A549 (cell line): ENCODE measurements at regions not wholly inside any gene's neighbourhood (a gene's known extent, or its start where the extent isn't known, plus 50 kb on each side); places are given as distances from the start of the nearest gene placed in this dataset.

Experiments
- ATAC-seq, 2 experiments: fragments of 200-7000 bp in 1 of 2; fragments of >200 bp in 1 of 2; cut with Nextera tagmentation in 1 of 2; cut with Tn5 transposase in 1 of 2; 3 replicates each; pipeline versions ENCODE4 v1.8.0 to v1.9.1; 2018 to 2020; ENCODE audit warnings: mild to moderate bottlenecking in 1 of 2, moderate library complexity in 1 of 2
- CTCF ChIA-PET: fragments of 300-600 bp; sonication (Branson Sonifier 250); formaldehyde crosslinking; extraction: SDS; loops from one replicate; lab custom pipeline; 2021; ENCODE audit warnings: antibody characterized with exemption, inconsistent platforms; lab: Yijun Ruan, JAX
- POLR2A ChIA-PET: fragments of 350-600 bp; formaldehyde crosslinking; extraction: SDS; loops from one replicate; lab custom pipeline; 2021; ENCODE audit warnings: antibody characterized with exemption, inconsistent platforms; lab: Yijun Ruan, JAX
- DNase-seq, 2 experiments: peaks; one replicate each; pipeline versions ENCODE4 v3.0.0 to v3.0.0-alpha.2; 2011 to 2016; ENCODE audit warnings: low read depth in 1 of 2, low spot score in 1 of 2
- FAIRE-seq: peaks from 2 replicates; lab custom pipeline; 2011; peaks lifted over from hg19 to GRCh38; lab: Jason Lieb, UNC
- H3K27ac ChIP-seq, 2 experiments: fragments of >200 bp; sonication (Bioruptor Twin); formaldehyde crosslinking; 3 replicates each; pipeline ENCODE4 v1.5.1; 2016 to 2017
- H3K4me1 ChIP-seq: fragments of >200 bp; sonication (Bioruptor Twin); formaldehyde crosslinking; 3 replicates; pipeline ENCODE4 v1.6.1; 2016
- H3K4me2 ChIP-seq: fragments of >200 bp; sonication (Bioruptor Twin); formaldehyde crosslinking; 3 replicates; pipeline ENCODE4 v1.6.1; 2016
- H3K4me3 ChIP-seq: fragments of >200 bp; sonication (Bioruptor Twin); formaldehyde crosslinking; 3 replicates; pipeline ENCODE4 v1.5.1; 2016
- H3K9me3 ChIP-seq: fragments of >200 bp; sonication (Bioruptor Twin); formaldehyde crosslinking; 3 replicates; pipeline ENCODE4 v1.6.1; 2016
- BHLHE40 ChIP-seq: IDR thresholded peaks from 2 replicates; pipeline ENCODE4 v1.6.1; 2012; ENCODE audit warnings: low read depth, low read length, inconsistent platforms
- CBX8 ChIP-seq: fragments of 200-600 bp; sonication (generic); IDR thresholded peaks from 2 replicates; pipeline ENCODE4 v1.6.1; 2016
- CEBPB ChIP-seq, 2 experiments: fragments of >200 bp in 1 of 2; sonication (Bioruptor Twin) in 1 of 2; formaldehyde crosslinking in 1 of 2; IDR thresholded peaks; 2 replicates each; pipeline ENCODE4 v1.6.1; 2012 to 2016
- E2F6 ChIP-seq: IDR thresholded peaks from 2 replicates; pipeline ENCODE4 v1.6.1; 2012; ENCODE audit warnings: low read depth, borderline replicate concordance
- FOSL2 ChIP-seq, 2 experiments: fragments of 450-650 bp in 1 of 2; fragments of >200 bp in 1 of 2; sonication (Bioruptor Twin) in 1 of 2; formaldehyde crosslinking; IDR thresholded peaks; 2 replicates each; pipeline versions ENCODE4 v1.5.0 to v1.6.1; 2016 to 2020; ENCODE audit warnings: mild to moderate bottlenecking in 1 of 2, moderate library complexity in 1 of 2
- HEYL ChIP-seq: fragments of 250-450 bp; sonication (Bioruptor Pico); IDR thresholded peaks from 2 replicates; pipeline ENCODE4 v1.8.0; 2021; ENCODE audit warnings: mild to moderate bottlenecking, moderate library complexity
- HOXB13 ChIP-seq: fragments of 250-450 bp; sonication (Bioruptor Pico); IDR thresholded peaks from 2 replicates; pipeline ENCODE4 v1.5.0; 2020; ENCODE audit warnings: low read depth, mild to moderate bottlenecking, moderate library complexity
- HOXB5 ChIP-seq: fragments of 250-450 bp; sonication (Bioruptor Pico); IDR thresholded peaks from 2 replicates; pipeline ENCODE4 v1.5.0; 2020; ENCODE audit warnings: mild to moderate bottlenecking, moderate library complexity
- KDM5A ChIP-seq: fragments of 200-600 bp; sonication (generic); IDR thresholded peaks from 2 replicates; pipeline ENCODE4 v1.6.1; 2016; ENCODE audit warnings: antibody characterized with exemption, mild to moderate bottlenecking
- MAFK ChIP-seq: fragments of 450-650 bp; IDR thresholded peaks from 2 replicates; pipeline ENCODE4 v1.6.1; 2014; ENCODE audit not compliant: partially characterized antibody
- MAX ChIP-seq: IDR thresholded peaks from 2 replicates; pipeline ENCODE4 v1.6.1; 2012
- MYC ChIP-seq: IDR thresholded peaks from 2 replicates; pipeline ENCODE4 v1.6.1; 2012; ENCODE audit warnings: mild to moderate bottlenecking, inconsistent platforms, low read length, improper control_type of control experiment, borderline replicate concordance
- NPAS2 ChIP-seq: fragments of 250-450 bp; sonication (Bioruptor Pico); IDR thresholded peaks from 2 replicates; pipeline ENCODE4 v1.8.0; 2022; ENCODE audit warnings: mild to moderate bottlenecking, moderate library complexity, borderline replicate concordance
- PHF8 ChIP-seq: fragments of 200-600 bp; sonication (generic); IDR thresholded peaks from 2 replicates; pipeline ENCODE4 v1.6.1; 2016; ENCODE audit warnings: low read depth, mild to moderate bottlenecking, antibody characterized with exemption, moderate library complexity, borderline replicate concordance
- POLR2A ChIP-seq: IDR thresholded peaks from 2 replicates; pipeline ENCODE4 v1.6.1; 2012; ENCODE audit warnings: mild to moderate bottlenecking, low read length
- RAD21 ChIP-seq, 2 experiments: fragments of >200 bp in 1 of 2; sonication (Bioruptor Twin) in 1 of 2; formaldehyde crosslinking in 1 of 2; IDR thresholded peaks in 1 of 2; conservative IDR thresholded peaks in 1 of 2; 2 replicates in 1 of 2; 3 replicates in 1 of 2; pipeline ENCODE4 v1.6.1; 2012 to 2018; ENCODE audit warnings: inconsistent platforms in 1 of 2
- RARB ChIP-seq: fragments of 250-450 bp; sonication (Bioruptor Pico); IDR thresholded peaks from 2 replicates; pipeline ENCODE4 v1.8.0; 2021; ENCODE audit warnings: mild to moderate bottlenecking, moderate library complexity
- RCOR1 ChIP-seq: fragments of 150-350 bp; IDR thresholded peaks from 2 replicates; pipeline ENCODE4 v1.6.1; 2014; ENCODE audit warnings: antibody characterized with exemption, low read length, low read depth
- REST ChIP-seq: fragments of 200-600 bp; sonication (generic); IDR thresholded peaks from 2 replicates; pipeline ENCODE4 v1.6.1; 2016; ENCODE audit warnings: antibody characterized with exemption, mild to moderate bottlenecking, moderate library complexity
- RFX5 ChIP-seq: fragments of 450-650 bp; IDR thresholded peaks from 2 replicates; pipeline ENCODE4 v1.7.1; 2014; ENCODE audit warnings: antibody characterized with exemption, mild to moderate bottlenecking, moderate library complexity
- SMC3 ChIP-seq: fragments of >200 bp; sonication (Bioruptor Twin); formaldehyde crosslinking; IDR thresholded peaks from 3 replicates; pipeline ENCODE4 v1.6.1; 2018; ENCODE audit warnings: inconsistent platforms
- TP53 ChIP-seq: fragments of 250-450 bp; sonication (Bioruptor Pico); IDR thresholded peaks from 2 replicates; pipeline ENCODE4 v1.5.0; 2021; ENCODE audit warnings: mild to moderate bottlenecking, moderate library complexity
- USF2 ChIP-seq: fragments of 450-650 bp; IDR thresholded peaks from 2 replicates; pipeline ENCODE4 v1.6.1; 2014; ENCODE audit warnings: antibody characterized with exemption
- ZC3H11A ChIP-seq: fragments of 450-650 bp; IDR thresholded peaks from 2 replicates; pipeline ENCODE4 v1.6.1; 2014; ENCODE audit warnings: antibody characterized with exemption, mild to moderate bottlenecking
- ZNF302 ChIP-seq: fragments of 250-450 bp; sonication (Bioruptor Pico); IDR thresholded peaks from 2 replicates; pipeline ENCODE4 v1.9.0; 2021; ENCODE audit warnings: inconsistent platforms, mild to moderate bottlenecking, moderate library complexity
- ZSCAN20 ChIP-seq: fragments of 250-450 bp; sonication (Bioruptor Pico); IDR thresholded peaks from 2 replicates; pipeline ENCODE4 v1.8.0; 2022; ENCODE audit warnings: mild to moderate bottlenecking, moderate library complexity
- WGBS: methylation state at CpG from one replicate; pipeline ENCODE4 v1.1.6; 2017; ENCODE audit errors: missing lambda C conversion rate; 5-methylcytosine and 5-hydroxymethylcytosine counted together

- ChIA-PET POLR2A (no interaction called here), CTCF (no interaction called here)
- 83% methylated on average over 4 of the region's 4 CpGs for WGBS
- H3K27ac ChIP-seq: no peak overlapping the region
- ATAC-seq (no peak), FAIRE-seq (no peak), DNase-seq (no peak)
- no peak for TF ChIP-seq ZSCAN20 (CRISPR knock-in tag)
- TF ChIP-seq NPAS2 (CRISPR knock-in tag): no peak
- TF ChIP-seq PHF8: no peak
- TF ChIP-seq REST: no peak
- no peak for TF ChIP-seq RARB
- TF ChIP-seq TP53 (CRISPR knock-in tag): no peak
- no peak for TF ChIP-seq CEBPB (IDR thresholded peaks at IDR 0.05)
- TF ChIP-seq RFX5: no peak
- TF ChIP-seq HOXB5 (CRISPR knock-in tag): no peak
- TF ChIP-seq FOSL2 (IDR thresholded peaks at IDR 0.05): no peak
- no peak for TF ChIP-seq FOSL2 (CRISPR knock-in tag; IDR thresholded peaks at IDR 0.05)
- no peak for TF ChIP-seq USF2
- TF ChIP-seq RCOR1: no peak
- TF ChIP-seq POLR2A: no peak
- TF ChIP-seq RAD21 (conservative IDR thresholded peaks at IDR 0.05 in 1 of 2, IDR thresholded peaks at IDR 0.05 in 1 of 2): no peak
- no peak for TF ChIP-seq KDM5A
- H3K4me3 ChIP-seq: no peak overlapping the region
- no peaks in the 10 kb centered on the region for H3K9me3 ChIP-seq
- H3K4me2 ChIP-seq: no peak overlapping the region
- peaks cover 3% of the 10 kb centered on the region; the same call in 1 of the 3 replicates for H3K4me1 ChIP-seq
Observed at GRCh38 chr1:221239181-221239580, 359.9 kb downstream of the HLX start.

- no peak; a peak in 1 of 6 replicates for ATAC-seq
- CTCF ChIA-PET: interaction anchor here (0.5 kb wide), 1 partner anchor 76 kb away, joined by 5 read pairs; no protein-coding TSS in a partner anchor
- H3K4me2 ChIP-seq: no peak overlapping the region
Observed at GRCh38 chr1:221239792-221240191, 360.5 kb downstream of the HLX start.

More at GRCh38 chr1:221239792-221240191, 360.5 kb downstream of the HLX start:
- 67% methylated on average over 9 of the region's 9 CpGs for WGBS
- DNase-seq (peak in 1 of 2 experiments; percentile 12), FAIRE-seq (no peak)
- Histone ChIP-seq H3K9me3 (no peaks in the 10 kb centered on the region), H3K27ac (no peak overlapping the region), H3K4me1 (peaks cover 3% of the 10 kb centered on the region; the same call in 1 of the 3 replicates), H3K4me3 (no peak overlapping the region)
- TF ChIP-seq MAX: no peak
- no peak for TF ChIP-seq MYC
- TF ChIP-seq MAFK: no peak
- no peak for TF ChIP-seq ZNF302
- no peak for TF ChIP-seq RAD21 (conservative IDR thresholded peaks at IDR 0.05 in 1 of 2, IDR thresholded peaks at IDR 0.05 in 1 of 2)
- TF ChIP-seq HOXB13 (CRISPR knock-in tag): no peak
- no peak for TF ChIP-seq BHLHE40
- no peak for TF ChIP-seq TP53 (CRISPR knock-in tag)
- no peak for TF ChIP-seq ZC3H11A
- no peak for TF ChIP-seq E2F6
- TF ChIP-seq HEYL (CRISPR knock-in tag): no peak
- TF ChIP-seq RARB: no peak
- no peak for TF ChIP-seq SMC3
- TF ChIP-seq CBX8: no peak
- POLR2A ChIA-PET: no interaction called here
